ENCODE measurements at regions not wholly inside any gene's neighbourhood (a gene's known extent, or its start where the extent isn't known, plus 50 kb on each side); places are given as distances from the start of the nearest gene placed in this dataset.
"Not testable (repeated sequence)": the region's sequence is repeated elsewhere in the genome, so short reads cannot be mapped to it uniquely, and the experiment has no call there.

- FAIRE-seq (no peak), DNase-seq (ENCODE audit: insufficient read length, low spot score) (no peak)
These were observed 249.5 kb downstream of the PRELID2 start for GRCh38 chr5:145585443-145586148.

GRCh38 chr5:145579301-145579700, 255.8 kb downstream of the PRELID2 start:
- no peak for FAIRE-seq
- no peak for DNase-seq (ENCODE audit: insufficient read length, low spot score)

- FAIRE-seq = no peak
- no peak for DNase-seq (ENCODE audit: insufficient read length, low spot score)
These were observed 260.1 kb downstream of the PRELID2 start for GRCh38 chr5:145574889-145575573.

- FAIRE-seq (no peak), DNase-seq (ENCODE audit: insufficient read length, low spot score) (no peak)
These were observed 266.6 kb downstream of the PRELID2 start for GRCh38 chr5:145568581-145568980.

GRCh38 chr5:145562931-145563330, 272.2 kb downstream of the PRELID2 start:
- no peak for DNase-seq (ENCODE audit: insufficient read length, low spot score)

GRCh38 chr5:145558288-145558687, 276.9 kb downstream of the PRELID2 start:
- DNase-seq (ENCODE audit: insufficient read length, low spot score) = no peak
- FAIRE-seq = no peak

More at GRCh38 chr5:145562931-145563330, 272.2 kb downstream of the PRELID2 start:
- no peak for FAIRE-seq

- FAIRE-seq = no peak
- no peak for DNase-seq (ENCODE audit: insufficient read length, low spot score)
These were observed 277.8 kb downstream of the PRELID2 start for GRCh38 chr5:145557345-145557744.

GRCh38 chr5:145554399-145554798, 280.7 kb downstream of the PRELID2 start:
- FAIRE-seq (no peak), DNase-seq (ENCODE audit: insufficient read length, low spot score) (no peak)

- no peak for DNase-seq (ENCODE audit: insufficient read length, low spot score)
- no peak for FAIRE-seq
These were observed 282.0 kb downstream of the PRELID2 start for GRCh38 chr5:145553177-145553576.

GRCh38 chr5:145551714-145552113, 283.4 kb downstream of the PRELID2 start:
- FAIRE-seq (no peak), DNase-seq (ENCODE audit: insufficient read length, low spot score) (no peak)

GRCh38 chr5:145548097-145548496, 287.0 kb downstream of the PRELID2 start:
- DNase-seq (ENCODE audit: insufficient read length, low spot score) (no peak), FAIRE-seq (no peak)

GRCh38 chr5:145544401-145544800, 290.7 kb downstream of the PRELID2 start:
- DNase-seq (ENCODE audit: insufficient read length, low spot score) (no peak), FAIRE-seq (no peak)

GRCh38 chr5:145543968-145544367, 291.2 kb downstream of the PRELID2 start:
- no peak for FAIRE-seq
- DNase-seq (ENCODE audit: insufficient read length, low spot score) = no peak

GRCh38 chr5:145540375-145540774, 294.8 kb downstream of the PRELID2 start:
- DNase-seq (ENCODE audit: insufficient read length, low spot score) = no peak
- no peak for FAIRE-seq

GRCh38 chr5:145539201-145539600, 295.9 kb downstream of the PRELID2 start:
- FAIRE-seq = no peak

GRCh38 chr5:145536133-145536532, 299.0 kb downstream of the PRELID2 start:
- FAIRE-seq (no peak), DNase-seq (ENCODE audit: insufficient read length, low spot score) (no peak)

More at GRCh38 chr5:145539201-145539600, 295.9 kb downstream of the PRELID2 start:
- DNase-seq (ENCODE audit: insufficient read length, low spot score) = no peak

GRCh38 chr5:145531038-145531734, 304.0 kb downstream of the PRELID2 start:
- DNase-seq (ENCODE audit: insufficient read length, low spot score) (no peak), FAIRE-seq (no peak)

- DNase-seq (ENCODE audit: insufficient read length, low spot score) (no peak), FAIRE-seq (no peak)
These were observed 313.6 kb downstream of the PRELID2 start for GRCh38 chr5:145521523-145521922.

- no peak for FAIRE-seq
- DNase-seq (ENCODE audit: insufficient read length, low spot score) = no peak
These were observed 314.1 kb downstream of the PRELID2 start for GRCh38 chr5:145521066-145521465.

- DNase-seq (ENCODE audit: insufficient read length, low spot score) = no peak
- FAIRE-seq = no peak
These were observed 314.8 kb downstream of the PRELID2 start for GRCh38 chr5:145520335-145520734.

GRCh38 chr5:145517588-145517987, 317.6 kb downstream of the PRELID2 start:
- not testable (repeated sequence) for DNase-seq (ENCODE audit: insufficient read length, low spot score); FAIRE-seq

- DNase-seq (ENCODE audit: insufficient read length, low spot score) = no peak
- FAIRE-seq = no peak
These were observed 323.8 kb downstream of the PRELID2 start for GRCh38 chr5:145511351-145511750.
